Stimulated activated CD4-positive, alpha-beta T cell treated with anti-CD3 and anti-CD28 coated beads, Interleukin-15, amount 100 ng/mL, for 48 hours (primary cell): ENCODE measurements at regions not wholly inside any gene's neighbourhood (a gene's known extent, or its start where the extent isn't known, plus 50 kb on each side); places are given as distances from the start of the nearest gene placed in this dataset.
"Not testable (repeated sequence)": the region's sequence is repeated elsewhere in the genome, so short reads cannot be mapped to it uniquely, and the experiment has no call there.

Experiments
- DNase-seq, 2 donors: peaks; one replicate each; pipeline ENCODE4 v3.0.0-alpha.2; 2020; ENCODE audit warnings: low read depth in 2 of 2

DNA sequence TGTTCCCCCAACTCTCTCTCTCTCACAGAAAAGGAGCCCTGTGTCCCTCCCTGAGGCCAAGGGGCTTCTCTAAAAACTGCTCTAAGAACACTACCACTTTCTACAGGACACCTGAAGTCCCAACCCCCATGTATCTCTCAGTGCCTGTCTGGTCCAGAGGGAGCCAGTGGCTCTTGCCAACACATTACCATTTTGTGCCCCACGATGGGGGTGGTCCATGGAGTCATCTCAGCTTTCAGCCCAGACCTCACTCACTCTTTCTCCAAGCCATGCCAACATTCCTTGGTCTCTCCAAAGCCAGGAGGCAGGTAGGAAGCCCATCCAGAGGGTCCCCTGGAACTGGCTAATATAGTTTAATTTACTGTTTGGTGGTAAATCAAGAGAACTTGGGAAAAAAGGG is 962.1 kb upstream of the DEFB115 start:
- not testable (repeated sequence) for DNase-seq

DNA sequence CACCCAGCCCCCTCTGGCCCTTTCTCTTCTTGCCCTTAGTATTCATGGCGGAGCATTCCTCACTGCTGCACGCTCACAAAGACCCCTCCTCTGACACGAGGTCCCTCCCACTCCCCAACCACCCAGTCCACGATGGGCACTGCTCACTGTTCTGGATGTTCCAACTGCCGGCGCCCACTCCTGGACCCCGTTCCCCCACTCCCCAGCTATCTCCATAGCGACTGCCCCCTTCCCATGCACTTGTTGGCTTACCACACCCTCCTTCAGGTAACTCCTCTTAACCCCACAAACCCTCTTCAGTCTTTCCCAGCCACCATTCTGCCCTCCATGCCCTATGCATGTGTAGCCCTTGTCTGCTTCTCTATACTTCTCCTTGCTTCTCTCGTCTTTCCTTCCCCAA is 961.5 kb upstream of the DEFB115 start:
- DNase-seq, result not testable (repeated sequence)

DNA sequence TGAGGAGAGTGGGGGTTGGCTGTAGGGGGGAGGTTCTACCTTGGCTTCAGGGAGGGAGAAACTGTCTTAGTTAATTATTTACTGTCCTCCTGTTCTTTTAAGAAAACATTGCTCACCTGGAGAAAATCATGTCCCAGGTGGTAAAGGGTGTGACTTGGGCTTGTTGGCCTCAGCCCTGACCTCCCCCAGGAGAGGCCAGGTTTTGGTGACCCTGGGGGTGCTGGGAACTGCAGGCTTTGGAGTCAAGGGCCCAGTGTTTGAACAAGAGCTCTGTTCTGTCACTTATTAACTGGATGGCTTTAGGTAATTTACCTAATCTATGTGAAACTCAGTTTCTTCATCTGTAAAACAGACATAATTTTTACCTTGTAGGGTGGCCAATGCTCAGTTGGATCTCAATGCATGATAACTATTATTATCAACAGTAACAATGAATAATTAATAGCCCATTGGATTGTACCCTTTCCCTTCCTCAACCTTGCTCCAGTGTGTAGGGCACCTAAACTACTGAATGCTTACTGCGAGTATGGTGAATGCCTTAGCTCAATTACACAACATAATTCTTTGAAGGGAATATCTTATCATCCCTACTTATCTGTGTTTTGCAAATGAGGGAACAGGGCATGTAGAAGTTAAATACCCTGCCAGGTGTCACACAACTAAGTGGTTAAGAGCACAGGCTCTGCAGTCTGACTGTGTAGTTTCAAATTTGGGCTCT is 959.4 kb upstream of the DEFB115 start:
- DNase-seq, result not testable (repeated sequence)

DNA sequence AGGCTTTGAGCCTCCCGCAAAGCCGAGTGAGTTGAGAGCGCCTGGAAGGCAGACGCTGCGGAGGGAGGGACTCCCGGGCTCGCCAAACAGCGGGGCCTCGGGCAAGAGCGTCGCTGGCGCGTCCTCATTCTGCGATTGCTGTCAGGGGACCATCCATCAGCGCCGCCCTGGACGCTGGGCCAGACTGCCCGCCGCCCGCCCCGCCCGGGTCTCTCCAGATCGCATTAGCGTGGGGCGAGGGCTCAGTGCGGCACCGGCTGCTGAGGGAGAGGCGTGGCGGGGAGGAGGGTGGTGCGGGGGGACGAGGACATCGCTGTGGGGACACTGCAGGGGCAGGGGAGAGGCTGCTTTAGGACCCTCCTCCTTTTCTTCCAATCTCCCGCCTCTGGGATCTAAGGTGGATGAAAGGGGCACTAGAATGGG is 957.2 kb upstream of the DEFB115 start:
- DNase-seq, result not testable (repeated sequence)

DNA sequence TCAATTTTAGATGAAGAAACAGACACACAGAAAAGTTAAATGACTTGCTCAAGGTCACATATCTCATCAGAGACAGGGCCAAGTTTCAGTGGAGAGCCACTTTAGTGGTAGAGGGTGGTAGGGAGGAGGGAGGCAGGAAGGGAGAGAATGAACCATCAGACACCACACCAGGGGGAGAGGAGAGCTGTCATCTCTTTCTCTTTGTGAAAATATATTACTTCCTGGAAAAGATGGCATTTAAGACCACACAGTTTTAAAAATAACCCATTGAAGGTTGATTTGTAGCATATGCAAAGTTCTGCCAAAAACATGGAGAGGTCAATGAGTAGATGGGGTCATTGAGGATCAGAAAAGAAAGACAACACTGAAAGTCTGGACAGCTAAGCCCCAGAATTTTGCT is 954.7 kb upstream of the DEFB115 start:
- DNase-seq, result not testable (repeated sequence)

DNA sequence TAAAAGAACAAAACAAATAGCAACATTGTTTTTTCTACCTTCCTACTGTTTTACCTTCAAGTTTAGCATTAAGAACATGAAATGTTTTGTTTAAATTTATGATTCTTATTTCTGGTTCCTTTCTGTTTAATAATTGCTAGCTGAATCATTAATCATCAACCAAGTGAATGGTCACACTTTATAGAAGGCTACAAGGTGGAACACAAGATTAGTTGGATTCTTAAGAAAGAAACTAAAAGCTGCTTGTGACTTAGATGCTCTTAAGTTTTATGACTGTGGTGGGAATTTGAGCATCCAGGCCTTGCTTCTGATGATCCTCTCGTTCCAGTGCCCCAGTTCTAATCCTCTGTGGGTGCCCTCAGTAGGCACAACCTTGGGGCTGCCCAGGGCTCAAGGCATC is 947.5 kb upstream of the DEFB115 start:
- DNase-seq, result not testable (repeated sequence)

DNA sequence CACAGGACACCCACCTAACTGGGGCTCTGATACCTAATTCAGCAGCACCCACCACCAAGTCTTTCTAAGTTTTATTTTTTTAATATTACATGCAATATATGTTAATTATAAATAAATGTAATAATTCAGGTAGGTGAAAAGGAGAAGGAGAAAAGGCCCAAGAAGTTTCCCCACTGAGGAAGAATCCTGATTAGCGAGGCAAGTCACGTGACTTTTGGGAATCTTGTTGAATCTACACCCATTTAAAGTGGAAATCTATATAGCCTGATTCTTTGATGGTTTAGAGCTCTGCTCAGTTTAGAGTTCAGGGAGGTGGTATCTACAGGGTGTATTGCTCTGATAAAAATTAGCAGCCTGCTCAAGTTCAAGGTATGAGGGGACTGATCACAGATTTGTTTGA is 947.1 kb upstream of the DEFB115 start:
- DNase-seq, result not testable (repeated sequence)

DNA sequence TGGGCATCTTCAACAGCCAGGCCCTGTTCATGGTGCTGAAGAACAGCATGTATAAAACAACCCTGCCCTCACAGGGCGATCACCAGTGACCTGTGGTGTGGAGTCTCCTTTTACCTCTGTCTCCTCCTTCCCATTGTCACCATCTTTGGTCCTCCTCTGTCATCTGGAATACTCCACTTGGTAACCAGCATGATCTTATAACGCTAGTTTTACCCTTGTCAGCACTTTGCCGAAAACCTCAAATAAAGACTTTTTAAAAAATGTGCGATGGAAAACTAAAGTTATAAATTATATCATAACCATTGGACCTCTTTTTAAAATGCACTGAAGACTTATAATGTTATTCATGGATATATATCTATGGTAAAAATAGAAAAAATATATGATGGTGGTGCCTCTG is 945.2 kb upstream of the DEFB115 start:
- not testable (repeated sequence) for DNase-seq

DNA sequence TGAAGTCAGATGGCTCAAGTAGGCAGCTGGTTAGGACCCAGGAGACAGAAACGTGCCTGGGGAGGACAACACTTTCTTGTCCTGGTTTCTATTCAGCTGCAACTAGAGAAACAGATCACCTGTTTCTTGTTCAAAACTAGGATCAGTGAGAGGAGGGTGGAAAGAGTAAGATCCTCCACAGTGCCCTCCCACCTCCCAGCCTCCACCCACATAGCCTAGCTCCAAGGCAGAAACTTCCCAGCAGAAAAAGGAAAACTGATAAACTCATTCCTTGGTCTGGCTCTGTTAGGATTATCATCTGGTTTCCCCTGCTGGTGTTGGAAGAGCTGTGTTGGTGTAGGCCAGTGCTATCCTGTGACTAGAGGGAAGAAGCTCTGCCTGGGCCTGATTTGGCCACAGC is 943.8 kb upstream of the DEFB115 start:
- DNase-seq, result not testable (repeated sequence)

DNA sequence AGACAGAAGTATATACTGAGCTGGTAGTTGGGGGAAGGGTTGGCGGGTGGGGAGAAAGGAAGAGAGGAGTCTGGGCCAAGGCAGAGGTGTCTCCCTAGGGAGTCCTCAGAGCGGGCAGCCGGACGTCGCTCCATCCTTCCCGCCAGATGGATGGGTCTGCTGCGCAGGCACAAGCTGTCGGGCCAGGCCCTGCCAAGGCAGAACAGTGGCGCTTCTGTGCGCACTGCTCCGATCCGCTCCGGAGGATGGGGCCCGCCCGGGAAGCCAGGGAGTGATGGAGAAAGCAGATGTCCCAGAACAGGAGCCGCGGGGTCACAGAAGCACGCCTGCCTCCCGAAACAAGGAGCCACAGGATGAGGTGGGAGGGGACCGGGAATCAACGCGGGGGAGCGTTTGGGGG is 941.4 kb upstream of the DEFB115 start:
- not testable (repeated sequence) for DNase-seq

DNA sequence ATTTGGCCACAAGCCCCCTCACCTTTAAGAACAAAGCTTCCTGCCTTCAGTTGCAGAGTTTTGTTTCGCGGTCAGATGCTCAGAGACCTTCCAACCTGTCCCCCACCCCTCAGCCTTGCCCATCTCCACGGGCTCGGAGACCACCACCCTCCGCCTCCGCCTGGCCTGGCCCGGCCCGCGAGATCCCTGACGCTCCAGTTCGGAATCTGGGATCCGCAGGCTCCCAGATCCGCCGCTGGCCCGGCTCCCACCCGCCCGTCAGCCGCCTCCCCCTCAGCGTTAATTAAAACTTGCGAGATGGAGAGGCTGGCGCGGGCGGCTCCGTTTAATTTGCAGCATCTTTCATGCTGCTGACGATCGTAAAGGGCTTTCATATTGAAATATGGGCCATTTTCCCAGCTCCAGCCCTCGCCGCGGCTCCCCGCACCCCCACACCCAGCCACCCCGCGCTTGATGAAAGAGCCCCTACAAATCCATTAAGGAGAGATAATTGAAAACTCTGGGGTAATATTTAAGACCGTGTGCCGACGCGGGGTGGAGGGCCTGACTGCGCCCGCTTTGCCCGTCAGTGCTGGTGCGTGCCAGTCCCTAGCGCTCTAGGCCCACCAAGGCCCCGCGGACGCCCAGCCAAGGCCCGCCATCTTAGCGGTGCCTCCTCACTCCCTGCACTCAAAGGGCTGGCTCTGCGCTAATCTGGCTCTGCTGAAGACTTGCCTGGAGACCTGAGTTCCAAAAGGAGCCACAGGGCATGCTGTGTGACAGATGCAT is 940.7 kb upstream of the DEFB115 start:
- DNase-seq, result not testable (repeated sequence)

DNA sequence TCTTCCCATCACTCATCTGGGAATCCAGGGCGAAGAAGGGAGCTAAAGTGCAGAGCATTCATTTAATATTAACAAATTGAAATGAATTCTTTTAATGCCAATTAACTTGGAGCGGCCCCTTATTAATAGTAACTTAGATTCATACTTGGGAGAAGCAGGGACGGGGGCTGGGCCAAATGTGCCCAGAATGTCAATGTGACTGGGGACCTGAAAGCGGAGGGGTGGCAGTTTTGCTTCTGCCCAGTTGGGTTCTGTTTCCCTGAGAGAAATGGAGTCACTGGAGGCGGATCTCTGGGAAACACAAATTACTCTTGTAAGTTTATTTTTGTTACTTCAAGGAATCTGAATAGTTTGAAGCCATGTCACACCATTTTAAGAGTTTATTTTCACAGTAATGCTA is 923.7 kb upstream of the DEFB115 start:
- DNase-seq, result not testable (repeated sequence)

DNA sequence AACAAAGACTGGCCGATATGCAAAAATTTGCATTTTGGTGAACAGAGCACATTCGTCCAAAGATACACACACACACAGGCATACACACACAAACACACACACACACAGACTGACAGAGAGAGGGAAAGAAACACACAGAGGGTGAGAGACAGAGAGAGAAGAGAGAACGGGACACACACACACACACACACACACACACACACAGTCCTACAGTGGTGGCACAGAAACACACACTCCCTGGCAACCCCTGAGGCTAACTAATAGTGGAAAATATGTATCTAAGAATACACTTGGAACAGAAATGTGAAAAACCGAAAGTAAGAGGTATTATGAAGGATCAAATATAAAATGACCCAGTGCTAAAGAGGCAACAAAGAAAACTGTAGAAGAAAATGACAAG is 919.9 kb upstream of the DEFB115 start:
- DNase-seq, result not testable (repeated sequence)

DNA sequence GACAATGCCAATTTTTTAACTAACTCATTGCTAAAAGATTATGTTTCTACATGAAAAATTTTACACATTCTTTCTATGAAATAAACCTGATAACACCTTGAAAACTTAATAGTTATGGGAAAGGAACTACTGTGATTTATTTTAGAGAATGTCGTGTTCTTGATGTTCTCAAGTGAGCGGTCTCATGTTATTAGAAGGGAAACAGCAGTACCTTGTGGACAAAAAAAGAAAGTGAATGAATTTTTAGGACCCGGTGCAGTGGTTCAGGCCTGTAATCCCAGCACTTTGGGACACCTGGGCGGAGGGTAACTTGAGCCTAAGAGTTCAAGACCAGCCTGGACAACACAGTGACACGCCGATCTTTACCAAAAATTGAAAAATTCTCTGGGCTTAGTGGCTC is 908.5 kb upstream of the DEFB115 start:
- DNase-seq, result not testable (repeated sequence)

DNA sequence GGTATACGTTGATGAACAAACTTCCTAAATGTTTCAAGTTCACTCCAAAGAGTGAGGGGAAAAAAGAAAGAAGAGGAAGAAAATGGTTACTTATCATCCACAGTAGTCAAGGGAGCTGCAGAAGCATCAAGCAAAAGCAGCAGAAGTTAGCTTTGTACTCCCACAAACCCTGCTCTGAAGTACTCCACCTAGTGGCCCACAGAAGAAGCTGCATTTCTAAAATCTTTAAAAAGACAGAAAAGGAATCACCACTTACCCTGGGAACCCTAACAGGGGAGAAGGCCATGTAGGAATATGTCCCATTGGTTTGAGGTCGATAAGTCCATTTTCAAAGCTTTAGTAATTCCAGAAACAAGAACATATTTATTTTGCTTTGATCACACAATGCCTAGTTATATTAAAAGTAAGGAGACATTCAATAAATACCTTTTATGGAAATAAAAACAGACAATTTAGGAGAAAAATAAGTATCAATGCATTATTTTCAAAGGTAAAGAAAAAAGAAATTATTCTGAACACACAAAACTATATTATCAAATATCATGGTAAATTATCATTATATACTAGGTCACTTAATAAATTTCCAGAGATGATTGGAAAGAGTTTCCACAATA is 900.5 kb upstream of the DEFB115 start:
- DNase-seq, result not testable (repeated sequence)

DNA sequence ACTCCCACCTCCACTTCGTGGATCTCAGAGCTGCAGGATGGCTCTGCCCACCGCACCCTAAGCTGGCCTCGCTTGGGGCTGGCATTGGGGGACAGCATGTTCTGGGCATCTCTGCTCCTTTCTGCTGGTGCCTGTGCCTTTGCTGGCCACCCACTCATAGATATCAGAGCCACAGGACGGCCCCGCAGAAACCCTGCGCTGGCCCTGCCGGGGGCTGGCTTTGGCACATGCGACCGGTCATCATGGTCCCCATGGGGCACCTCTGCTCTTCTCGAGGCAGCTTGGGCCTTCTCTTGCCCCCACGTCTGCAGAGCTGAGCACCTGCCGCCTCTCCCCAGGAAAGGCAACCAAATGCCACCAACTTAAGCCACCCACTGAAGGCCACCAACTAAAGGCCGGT is 895.7 kb upstream of the DEFB115 start:
- not testable (repeated sequence) for DNase-seq

DNA sequence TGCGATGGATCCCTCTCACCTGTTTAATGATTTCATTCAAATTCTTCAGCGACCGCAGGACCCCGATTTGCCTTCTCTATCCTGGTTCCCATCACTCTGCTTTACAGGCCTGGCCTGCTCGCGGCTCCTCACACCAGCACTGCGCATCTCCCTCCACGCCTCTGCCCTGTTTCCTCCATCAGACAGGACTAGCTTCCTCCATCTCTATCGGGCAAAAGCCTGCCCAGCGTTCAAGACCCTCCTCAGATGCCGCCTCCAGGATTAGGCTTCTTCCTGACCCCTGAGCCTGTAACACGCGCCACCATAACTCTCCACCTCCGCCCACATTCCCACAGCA is 881.1 kb upstream of the DEFB115 start:
- DNase-seq, result not testable (repeated sequence)

DNA sequence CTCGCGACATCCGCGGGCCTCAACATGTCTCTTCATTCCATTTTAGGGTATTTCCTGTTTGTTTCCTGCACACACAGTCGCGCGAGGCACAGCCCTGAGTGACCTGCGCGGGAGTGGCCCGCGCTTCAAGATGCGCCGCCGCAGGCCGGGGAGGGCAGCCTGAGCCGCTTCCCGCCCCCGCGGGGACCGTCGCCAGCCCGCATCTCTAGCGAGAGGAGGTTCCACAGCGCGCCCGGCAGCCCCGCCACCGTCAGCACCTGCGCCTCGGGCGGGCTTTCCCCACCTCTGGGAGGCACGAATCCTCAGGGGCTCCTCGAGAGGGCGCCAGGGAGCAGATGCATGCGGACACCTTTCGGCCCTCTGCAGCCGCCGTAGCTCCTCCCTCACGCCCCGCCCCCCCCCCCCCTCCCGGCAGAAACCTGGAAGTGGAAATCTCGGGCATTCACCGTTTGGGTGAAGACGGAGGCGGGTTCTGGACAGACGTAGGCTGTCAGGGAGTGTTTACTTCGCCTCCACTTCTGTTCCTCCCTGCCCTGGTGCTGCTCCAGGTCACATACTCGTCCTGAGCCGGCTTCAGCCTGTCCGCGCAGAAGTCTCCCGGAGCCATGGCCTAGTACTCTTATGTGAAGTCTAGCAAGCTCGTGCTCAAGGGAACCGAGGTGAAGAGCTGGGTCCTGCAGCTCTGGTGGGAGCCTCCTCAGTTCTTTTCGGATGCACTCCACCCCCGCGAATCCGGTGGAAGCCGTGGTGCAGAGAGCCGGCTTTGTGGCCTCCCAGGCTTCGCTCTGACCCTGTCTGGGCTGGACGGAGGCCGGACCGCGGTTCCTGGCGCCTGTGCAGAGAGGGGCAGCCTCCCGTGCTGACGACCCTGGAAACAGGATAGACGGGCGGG is 880.5 kb upstream of the DEFB115 start:
- DNase-seq, result peak; percentile 78 to 82

DNA sequence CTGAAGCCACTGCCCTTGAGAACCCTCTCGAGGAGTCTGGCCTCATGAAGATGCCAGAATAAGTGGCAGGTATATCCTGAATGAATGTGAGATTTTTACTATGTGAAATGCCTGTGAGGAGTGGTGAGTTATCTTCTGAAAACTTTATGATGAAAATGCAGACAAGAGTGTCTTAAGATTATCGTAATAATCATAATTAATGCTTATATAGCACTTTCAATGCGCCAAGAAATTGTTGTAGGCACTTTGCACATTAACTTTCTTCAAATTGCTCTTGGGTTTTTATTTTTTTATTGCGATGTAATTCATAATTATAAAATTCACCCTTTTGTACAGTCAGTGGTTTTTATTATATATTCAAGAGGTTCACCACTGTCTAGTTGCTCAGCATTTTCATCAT is 879.1 kb upstream of the DEFB115 start:
- DNase-seq, result not testable (repeated sequence)

DNA sequence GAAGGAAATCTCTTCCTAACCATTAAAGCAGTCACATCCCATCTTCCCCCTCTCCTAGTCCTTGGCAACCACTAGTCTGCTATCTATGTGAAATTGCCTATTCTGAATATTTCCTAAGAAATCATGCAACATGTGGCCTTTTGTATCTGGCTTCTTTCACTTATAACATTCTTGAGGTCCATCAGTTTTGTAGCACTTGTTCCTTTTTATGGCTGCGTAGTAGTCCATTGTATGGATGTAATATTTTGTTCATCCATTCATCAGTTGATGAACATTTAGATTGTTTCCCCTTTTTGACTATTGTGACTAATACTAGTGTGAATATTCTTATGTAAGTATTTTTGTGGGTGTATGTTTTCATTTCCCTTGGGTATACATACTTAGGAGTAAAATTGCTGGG is 878.7 kb upstream of the DEFB115 start:
- DNase-seq, result not testable (repeated sequence)

DNA sequence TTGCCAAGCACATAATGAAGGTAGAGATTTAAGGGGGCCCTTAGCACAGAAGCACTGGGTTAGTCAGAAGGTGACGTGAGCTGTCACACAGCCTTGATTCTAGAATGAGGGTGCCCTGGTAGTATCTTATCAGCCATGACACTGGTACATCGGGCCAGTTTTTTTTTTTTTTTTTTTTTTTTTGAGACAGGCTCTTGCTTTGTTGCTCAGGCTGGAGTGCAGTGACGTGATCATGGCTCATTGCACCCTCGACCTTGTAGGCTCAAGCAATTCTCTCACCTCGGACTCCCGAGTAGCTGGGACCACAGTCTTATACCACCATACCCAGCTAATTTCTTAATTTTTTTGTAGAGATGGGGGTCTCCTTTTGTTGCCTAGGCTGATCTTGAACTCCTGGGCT is 872.6 kb upstream of the DEFB115 start:
- DNase-seq, result not testable (repeated sequence)

DNA sequence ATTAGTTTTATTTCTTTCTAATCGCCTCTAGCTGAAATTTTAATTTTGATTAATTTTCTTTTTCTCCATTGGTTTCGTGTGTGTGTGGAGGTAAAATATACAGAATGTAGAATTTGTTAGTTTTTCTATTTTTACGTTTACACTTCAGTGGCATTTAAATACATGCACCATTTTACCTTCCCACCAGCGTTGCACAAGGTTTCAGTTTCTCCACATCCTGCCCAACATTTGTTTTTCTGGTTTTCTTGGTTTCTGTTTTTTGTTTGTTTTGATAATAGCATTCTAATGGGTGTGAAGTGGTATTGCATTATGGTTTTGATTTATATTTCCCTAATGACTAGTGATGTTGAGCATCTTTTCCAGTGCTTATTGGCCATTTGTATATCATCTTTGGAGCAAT is 871.4 kb upstream of the DEFB115 start:
- not testable (repeated sequence) for DNase-seq
